ENCODE measurements at regions not wholly inside any gene's neighbourhood (a gene's known extent, or its start where the extent isn't known, plus 50 kb on each side); places are given as distances from the start of the nearest gene placed in this dataset.

- peak; percentile 84 for TF ChIP-seq CTCF (IDR thresholded peaks at IDR 0.05; ENCODE audit: extremely low read depth, missing control alignments)
- peak; percentile 63 for DNase-seq (ENCODE audit: low spot score)
These were observed 354.0 kb upstream of the DUSP10 start for GRCh38 chr1:222095606-222096475.

DNA sequence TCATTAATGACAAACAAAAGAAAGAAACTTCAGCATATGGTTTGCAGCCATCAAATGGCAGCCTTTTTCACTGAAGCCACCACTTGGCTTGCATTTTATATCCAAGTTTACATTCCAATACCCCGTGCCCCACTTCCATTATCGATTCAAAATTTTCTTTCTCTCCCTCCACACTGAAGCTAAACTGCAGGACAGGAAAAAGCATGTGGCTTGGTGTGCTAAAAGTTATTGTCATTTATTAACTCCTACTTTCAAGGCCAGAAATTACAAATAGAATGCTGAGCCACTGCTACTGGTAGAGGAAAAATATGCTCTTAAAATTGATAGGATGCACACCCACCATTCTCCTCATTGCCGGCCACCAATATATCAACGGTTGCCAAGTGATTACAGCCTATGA, 351.6 kb upstream of the DUSP10 start:
- TF ChIP-seq CTCF (IDR thresholded peaks at IDR 0.05; ENCODE audit: extremely low read depth, missing control alignments) = no peak
- DNase-seq (ENCODE audit: low spot score) = no peak

DNA sequence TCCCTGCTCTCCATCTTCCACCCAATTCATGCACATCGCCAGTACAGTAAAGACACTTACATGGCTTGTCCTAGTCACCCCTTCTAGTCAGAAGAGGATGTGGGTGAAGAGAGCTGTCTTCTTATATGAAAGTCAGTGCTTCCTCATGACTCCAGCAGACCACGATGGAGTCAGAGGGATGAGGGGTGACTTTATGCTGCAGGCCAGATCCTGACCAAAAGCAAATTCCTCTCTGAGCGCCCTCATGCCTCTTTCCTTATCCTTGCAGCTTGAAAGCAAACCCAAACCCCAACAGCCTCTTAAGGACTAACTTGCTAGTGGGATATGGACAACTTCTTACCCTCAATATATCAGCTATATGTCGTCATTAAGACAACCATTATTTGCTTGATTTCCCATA, 348.2 kb upstream of the DUSP10 start:
- no peak for TF ChIP-seq CTCF (IDR thresholded peaks at IDR 0.05; ENCODE audit: extremely low read depth, missing control alignments)
- no peak for DNase-seq (ENCODE audit: low spot score)

GRCh38 chr1:222087221-222087920, 345.5 kb upstream of the DUSP10 start:
- no peak for TF ChIP-seq CTCF (IDR thresholded peaks at IDR 0.05; ENCODE audit: extremely low read depth, missing control alignments)
- no peak for DNase-seq (ENCODE audit: low spot score)

DNA sequence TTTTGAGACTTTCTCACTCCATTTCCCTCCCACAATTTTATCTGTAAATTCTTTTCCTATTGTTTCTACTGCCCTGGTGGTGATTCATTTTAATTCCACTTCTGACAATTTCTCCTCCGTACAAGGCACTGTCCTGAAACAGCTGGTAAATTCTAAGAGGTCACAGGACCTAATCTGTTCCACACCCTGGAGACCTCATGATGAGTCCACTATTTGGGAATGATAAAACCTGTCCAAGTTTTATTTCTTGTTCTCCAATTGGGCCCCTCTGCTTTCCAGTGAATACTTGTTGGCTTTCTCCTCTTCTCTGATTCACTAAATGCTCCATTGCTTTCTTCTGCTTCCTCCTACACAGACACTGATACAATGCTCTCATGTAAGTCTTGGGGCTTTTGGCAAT, 343.1 kb upstream of the DUSP10 start:
- no peak for TF ChIP-seq CTCF (IDR thresholded peaks at IDR 0.05; ENCODE audit: extremely low read depth, missing control alignments)
- no peak for DNase-seq (ENCODE audit: low spot score)

DNA sequence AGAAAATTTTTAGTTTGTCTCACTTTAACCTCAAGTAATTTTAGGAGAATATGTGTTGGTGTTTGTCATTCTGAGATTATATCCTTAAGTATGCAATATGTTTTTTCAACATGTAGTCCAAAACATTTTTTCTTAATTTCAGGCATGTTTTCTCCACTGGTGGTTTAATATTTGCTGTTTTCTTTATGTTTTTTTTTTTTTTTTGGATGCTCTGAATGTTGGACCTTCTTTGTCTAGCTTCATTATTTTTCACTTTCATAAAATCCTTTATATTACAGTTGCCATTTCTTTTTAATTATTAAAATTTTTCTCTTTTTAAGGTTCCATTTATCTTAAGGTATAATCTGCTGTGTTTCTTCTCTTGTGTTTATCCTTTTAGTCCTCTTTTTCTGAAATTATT, 342.2 kb upstream of the DUSP10 start:
- no peak for DNase-seq (ENCODE audit: low spot score)
- no peak for TF ChIP-seq CTCF (IDR thresholded peaks at IDR 0.05; ENCODE audit: extremely low read depth, missing control alignments)

DNA sequence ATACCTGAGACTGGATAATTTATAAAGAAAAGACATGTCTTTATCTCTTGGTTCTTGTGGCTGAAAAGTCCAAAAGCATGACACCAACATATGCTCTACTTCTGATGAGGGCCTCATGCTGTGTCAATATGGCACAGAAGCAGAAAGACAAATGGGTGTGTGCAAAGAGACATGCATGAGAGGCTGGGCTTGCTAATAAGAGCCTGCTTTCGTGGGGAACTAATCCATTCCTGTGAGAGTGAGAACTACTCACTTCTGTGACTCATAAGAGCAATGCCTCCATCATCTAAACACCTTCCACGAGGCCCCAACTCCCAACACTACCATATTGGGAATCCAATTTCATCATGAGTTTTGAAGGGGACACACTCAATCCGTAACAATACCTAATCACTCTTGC, 340.0 kb upstream of the DUSP10 start:
- no peak for TF ChIP-seq CTCF (IDR thresholded peaks at IDR 0.05; ENCODE audit: extremely low read depth, missing control alignments)
- DNase-seq (ENCODE audit: low spot score) = no peak

Measured in GM20000 (cell line).